ENCODE measurements at regions not wholly inside any gene's neighbourhood (a gene's known extent, or its start where the extent isn't known, plus 50 kb on each side); places are given as distances from the start of the nearest gene placed in this dataset.

- in situ Hi-C loops (cut with MboI), result no loop called here
- TF ChIP-seq YY1 (IDR thresholded peaks at IDR 0.05; ENCODE audit: borderline replicate concordance in 1 of 3, control insufficient read depth in 1 of 3, extremely low read depth in 1 of 3, insufficient read depth in 3 of 3, insufficient read length in 1 of 3, insufficient replicate concordance in 2 of 3, low read depth in 1 of 3, low read length in 2 of 3), result no peak
- no peak for TF ChIP-seq GTF2F1 (IDR thresholded peaks at IDR 0.05; ENCODE audit: low read depth, low read length)
- TF ChIP-seq RFX1 (IDR thresholded peaks at IDR 0.05), result no peak
- no peak for TF ChIP-seq DDX20 (tag; IDR thresholded peaks at IDR 0.05; ENCODE audit: low read depth)
- TF ChIP-seq, protein P1, sequence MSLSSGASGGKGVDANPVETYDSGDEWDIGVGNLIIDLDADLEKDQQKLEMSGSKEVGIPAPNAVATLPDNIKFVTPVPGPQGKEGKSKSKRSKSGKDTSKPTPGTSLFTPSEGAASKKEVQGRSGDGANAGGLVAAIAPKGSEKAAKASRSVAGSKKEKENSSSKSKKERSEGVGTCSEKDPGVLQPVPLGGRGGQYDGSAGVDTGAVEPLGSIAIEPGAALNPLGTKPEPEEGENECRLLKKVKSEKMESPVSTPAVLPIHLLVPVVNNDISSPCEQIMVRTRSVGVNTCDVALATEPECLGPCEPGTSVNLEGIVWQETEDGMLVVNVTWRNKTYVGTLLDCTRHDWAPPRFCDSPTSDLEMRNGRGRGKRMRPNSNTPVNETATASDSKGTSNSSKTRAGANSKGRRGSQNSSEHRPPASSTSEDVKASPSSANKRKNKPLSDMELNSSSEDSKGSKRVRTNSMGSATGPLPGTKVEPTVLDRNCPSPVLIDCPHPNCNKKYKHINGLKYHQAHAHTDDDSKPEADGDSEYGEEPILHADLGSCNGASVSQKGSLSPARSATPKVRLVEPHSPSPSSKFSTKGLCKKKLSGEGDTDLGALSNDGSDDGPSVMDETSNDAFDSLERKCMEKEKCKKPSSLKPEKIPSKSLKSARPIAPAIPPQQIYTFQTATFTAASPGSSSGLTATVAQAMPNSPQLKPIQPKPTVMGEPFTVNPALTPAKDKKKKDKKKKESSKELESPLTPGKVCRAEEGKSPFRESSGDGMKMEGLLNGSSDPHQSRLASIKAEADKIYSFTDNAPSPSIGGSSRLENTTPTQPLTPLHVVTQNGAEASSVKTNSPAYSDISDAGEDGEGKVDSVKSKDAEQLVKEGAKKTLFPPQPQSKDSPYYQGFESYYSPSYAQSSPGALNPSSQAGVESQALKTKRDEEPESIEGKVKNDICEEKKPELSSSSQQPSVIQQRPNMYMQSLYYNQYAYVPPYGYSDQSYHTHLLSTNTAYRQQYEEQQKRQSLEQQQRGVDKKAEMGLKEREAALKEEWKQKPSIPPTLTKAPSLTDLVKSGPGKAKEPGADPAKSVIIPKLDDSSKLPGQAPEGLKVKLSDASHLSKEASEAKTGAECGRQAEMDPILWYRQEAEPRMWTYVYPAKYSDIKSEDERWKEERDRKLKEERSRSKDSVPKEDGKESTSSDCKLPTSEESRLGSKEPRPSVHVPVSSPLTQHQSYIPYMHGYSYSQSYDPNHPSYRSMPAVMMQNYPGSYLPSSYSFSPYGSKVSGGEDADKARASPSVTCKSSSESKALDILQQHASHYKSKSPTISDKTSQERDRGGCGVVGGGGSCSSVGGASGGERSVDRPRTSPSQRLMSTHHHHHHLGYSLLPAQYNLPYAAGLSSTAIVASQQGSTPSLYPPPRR (CRISPR knock-in tag; IDR thresholded peaks at IDR 0.05; ENCODE audit: borderline replicate concordance), result no peak
- TF ChIP-seq, protein P2, sequence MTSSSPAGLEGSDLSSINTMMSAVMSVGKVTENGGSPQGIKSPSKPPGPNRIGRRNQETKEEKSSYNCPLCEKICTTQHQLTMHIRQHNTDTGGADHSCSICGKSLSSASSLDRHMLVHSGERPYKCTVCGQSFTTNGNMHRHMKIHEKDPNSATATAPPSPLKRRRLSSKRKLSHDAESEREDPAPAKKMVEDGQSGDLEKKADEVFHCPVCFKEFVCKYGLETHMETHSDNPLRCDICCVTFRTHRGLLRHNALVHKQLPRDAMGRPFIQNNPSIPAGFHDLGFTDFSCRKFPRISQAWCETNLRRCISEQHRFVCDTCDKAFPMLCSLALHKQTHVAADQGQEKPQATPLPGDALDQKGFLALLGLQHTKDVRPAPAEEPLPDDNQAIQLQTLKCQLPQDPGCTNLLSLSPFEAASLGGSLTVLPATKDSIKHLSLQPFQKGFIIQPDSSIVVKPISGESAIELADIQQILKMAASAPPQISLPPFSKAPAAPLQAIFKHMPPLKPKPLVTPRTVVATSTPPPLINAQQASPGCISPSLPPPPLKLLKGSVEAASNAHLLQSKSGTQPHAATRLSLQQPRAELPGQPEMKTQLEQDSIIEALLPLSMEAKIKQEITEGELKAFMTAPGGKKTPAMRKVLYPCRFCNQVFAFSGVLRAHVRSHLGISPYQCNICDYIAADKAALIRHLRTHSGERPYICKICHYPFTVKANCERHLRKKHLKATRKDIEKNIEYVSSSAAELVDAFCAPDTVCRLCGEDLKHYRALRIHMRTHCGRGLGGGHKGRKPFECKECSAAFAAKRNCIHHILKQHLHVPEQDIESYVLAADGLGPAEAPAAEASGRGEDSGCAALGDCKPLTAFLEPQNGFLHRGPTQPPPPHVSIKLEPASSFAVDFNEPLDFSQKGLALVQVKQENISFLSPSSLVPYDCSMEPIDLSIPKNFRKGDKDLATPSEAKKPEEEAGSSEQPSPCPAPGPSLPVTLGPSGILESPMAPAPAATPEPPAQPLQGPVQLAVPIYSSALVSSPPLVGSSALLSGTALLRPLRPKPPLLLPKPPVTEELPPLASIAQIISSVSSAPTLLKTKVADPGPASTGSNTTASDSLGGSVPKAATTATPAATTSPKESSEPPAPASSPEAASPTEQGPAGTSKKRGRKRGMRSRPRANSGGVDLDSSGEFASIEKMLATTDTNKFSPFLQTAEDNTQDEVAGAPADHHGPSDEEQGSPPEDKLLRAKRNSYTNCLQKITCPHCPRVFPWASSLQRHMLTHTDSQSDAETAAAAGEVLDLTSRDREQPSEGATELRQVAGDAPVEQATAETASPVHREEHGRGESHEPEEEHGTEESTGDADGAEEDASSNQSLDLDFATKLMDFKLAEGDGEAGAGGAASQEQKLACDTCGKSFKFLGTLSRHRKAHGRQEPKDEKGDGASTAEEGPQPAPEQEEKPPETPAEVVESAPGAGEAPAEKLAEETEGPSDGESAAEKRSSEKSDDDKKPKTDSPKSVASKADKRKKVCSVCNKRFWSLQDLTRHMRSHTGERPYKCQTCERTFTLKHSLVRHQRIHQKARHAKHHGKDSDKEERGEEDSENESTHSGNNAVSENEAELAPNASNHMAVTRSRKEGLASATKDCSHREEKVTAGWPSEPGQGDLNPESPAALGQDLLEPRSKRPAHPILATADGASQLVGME (CRISPR knock-in tag; IDR thresholded peaks at IDR 0.05), result no peak
- no peak for TF ChIP-seq ZNF217 (CRISPR knock-in tag; IDR thresholded peaks at IDR 0.05)
- TF ChIP-seq ATF7 (IDR thresholded peaks at IDR 0.05), result no peak
- no peak for TF ChIP-seq SMAD4 (CRISPR knock-in tag; conservative IDR thresholded peaks at IDR 0.05)
Measured at GRCh38 chr3:25041871-25042584, 386.0 kb upstream of the RARB start.

More at GRCh38 chr3:25041871-25042584, 386.0 kb upstream of the RARB start:
- intact Hi-C loops (cut with micrococcal nuclease), result no loop called here
- H3K9me1 ChIP-seq (ENCODE audit: control insufficient read depth, insufficient read depth, low read length), result no peaks in the 10 kb centered on the region
- no peak overlapping the region for H3K4me2 ChIP-seq (ENCODE audit: insufficient read depth, low read length)
- ChIA-PET CTCF (ENCODE audit: low intra/inter-chr PET ratio) (no interaction called here), POLR2A (no interaction called here)
- ATAC-seq (no peak), DNase-seq (ENCODE audit: extremely low read depth in 1 of 4, low spot score in 3 of 4) (no peak), FAIRE-seq (no peak)
- no peak overlapping the region for H3K9ac ChIP-seq (ENCODE audit: insufficient read depth in 1 of 2, low read depth in 2 of 2, low read length in 2 of 2)
- H3K27me3 ChIP-seq (ENCODE audit: control insufficient read depth in 2 of 2, insufficient read depth in 2 of 2, low read length in 2 of 2), result no peaks in the 10 kb centered on the region
- no peaks in the 10 kb centered on the region for H3K4me1 ChIP-seq (replicated peaks in 1 of 2; ENCODE audit: control insufficient read depth in 2 of 2, insufficient read depth in 2 of 2, low read length in 2 of 2)
- H3K36me3 ChIP-seq (ENCODE audit: control insufficient read depth, insufficient read depth, low read length), result no peaks in the 10 kb centered on the region
- no peaks in the 10 kb centered on the region for H3K79me2 ChIP-seq (ENCODE audit: control insufficient read depth, insufficient read depth, low read length)
- H4K20me1 ChIP-seq (replicated peaks; ENCODE audit: control insufficient read depth, insufficient read depth, low read length), result no peaks in the 10 kb centered on the region
- WGBS (ENCODE audit: insufficient coverage, low coverage, missing lambda C conversion rate), result 0% methylated on average over 3 of the region's 3 CpGs
- no peak overlapping the region for H2AFZ ChIP-seq (ENCODE audit: low read depth, low read length)
- no peak overlapping the region for H3K4me3 ChIP-seq
- no TSS peak for BruUV-seq (replicated peaks)
- no peak overlapping the region for H3K27ac ChIP-seq (ENCODE audit: extremely low read depth, low read depth, low read length)
- H3K9me3 ChIP-seq (replicated peaks; ENCODE audit: control insufficient read depth, insufficient read depth, low read depth, low read length), result no peaks in the 10 kb centered on the region; the same call in 1 of the 2 replicates

Measured in K562 (cell line).